PFSK-1 (cell line): ENCODE measurements at regions not wholly inside any gene's neighbourhood (a gene's known extent, or its start where the extent isn't known, plus 50 kb on each side); places are given as distances from the start of the nearest gene placed in this dataset.

ENCODE experiments used
- FOXP2 ChIP-seq: optimal IDR thresholded peaks from 2 replicates; pipeline ENCODE3; 2011; ENCODE audit warnings: borderline replicate concordance, control low read depth, inconsistent platforms; ENCODE audit not compliant: insufficient read depth; ENCODE audit errors: extremely low read length, extremely low read depth
- POLR2AphosphoS5 ChIP-seq: IDR thresholded peaks from 2 replicates; pipeline ENCODE4 v1.6.1; 2012; ENCODE audit warnings: low read depth, mild to moderate bottlenecking, control low read depth, low read length, moderate library complexity
- SIN3A ChIP-seq: IDR thresholded peaks from 2 replicates; pipeline ENCODE4 v1.6.1; 2012; ENCODE audit warnings: mild to moderate bottlenecking, low read length, moderate library complexity, borderline replicate concordance; ENCODE audit not compliant: insufficient read depth
- TAF1 ChIP-seq: IDR thresholded peaks from 2 replicates; pipeline ENCODE4 v1.6.1; 2012; ENCODE audit warnings: low read length, control low read depth, borderline replicate concordance; ENCODE audit not compliant: insufficient read depth
- TF ChIP-seq, protein P1 (sequence below), 2 experiments: IDR thresholded peaks; 2 replicates each; pipeline versions ENCODE4 v1.6.1 to v1.8.0; 2011 to 2012; ENCODE audit warnings: low read depth in 2 of 2, low read length in 2 of 2, control low read depth in 1 of 2, inconsistent platforms in 1 of 2, mild to moderate bottlenecking in 1 of 2, moderate library complexity in 1 of 2; ENCODE audit not compliant: insufficient read depth in 1 of 2

DNA sequence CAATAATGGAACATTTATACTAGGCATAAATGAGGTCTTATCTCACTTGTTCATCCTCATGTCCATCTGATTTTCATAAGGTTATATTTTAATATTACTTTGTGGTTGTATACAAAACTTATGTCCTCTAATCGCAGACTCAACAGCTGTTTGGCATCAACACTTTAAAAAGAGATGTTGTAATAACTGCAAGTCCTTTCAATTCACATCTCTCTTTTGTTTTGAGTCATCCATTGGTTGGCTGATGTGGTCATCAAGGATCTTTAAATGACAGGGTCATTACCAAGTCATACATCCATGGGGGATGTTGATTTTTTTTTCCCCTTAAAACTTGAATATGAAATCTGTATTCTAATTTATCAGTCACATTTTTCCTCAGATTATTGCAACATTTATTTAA is 299.4 kb upstream of the NRSN1 start:
- TF ChIP-seq SIN3A: no peak
- TF ChIP-seq POLR2AphosphoS5: no peak
- no peak for TF ChIP-seq FOXP2
- TF ChIP-seq, protein P1, sequence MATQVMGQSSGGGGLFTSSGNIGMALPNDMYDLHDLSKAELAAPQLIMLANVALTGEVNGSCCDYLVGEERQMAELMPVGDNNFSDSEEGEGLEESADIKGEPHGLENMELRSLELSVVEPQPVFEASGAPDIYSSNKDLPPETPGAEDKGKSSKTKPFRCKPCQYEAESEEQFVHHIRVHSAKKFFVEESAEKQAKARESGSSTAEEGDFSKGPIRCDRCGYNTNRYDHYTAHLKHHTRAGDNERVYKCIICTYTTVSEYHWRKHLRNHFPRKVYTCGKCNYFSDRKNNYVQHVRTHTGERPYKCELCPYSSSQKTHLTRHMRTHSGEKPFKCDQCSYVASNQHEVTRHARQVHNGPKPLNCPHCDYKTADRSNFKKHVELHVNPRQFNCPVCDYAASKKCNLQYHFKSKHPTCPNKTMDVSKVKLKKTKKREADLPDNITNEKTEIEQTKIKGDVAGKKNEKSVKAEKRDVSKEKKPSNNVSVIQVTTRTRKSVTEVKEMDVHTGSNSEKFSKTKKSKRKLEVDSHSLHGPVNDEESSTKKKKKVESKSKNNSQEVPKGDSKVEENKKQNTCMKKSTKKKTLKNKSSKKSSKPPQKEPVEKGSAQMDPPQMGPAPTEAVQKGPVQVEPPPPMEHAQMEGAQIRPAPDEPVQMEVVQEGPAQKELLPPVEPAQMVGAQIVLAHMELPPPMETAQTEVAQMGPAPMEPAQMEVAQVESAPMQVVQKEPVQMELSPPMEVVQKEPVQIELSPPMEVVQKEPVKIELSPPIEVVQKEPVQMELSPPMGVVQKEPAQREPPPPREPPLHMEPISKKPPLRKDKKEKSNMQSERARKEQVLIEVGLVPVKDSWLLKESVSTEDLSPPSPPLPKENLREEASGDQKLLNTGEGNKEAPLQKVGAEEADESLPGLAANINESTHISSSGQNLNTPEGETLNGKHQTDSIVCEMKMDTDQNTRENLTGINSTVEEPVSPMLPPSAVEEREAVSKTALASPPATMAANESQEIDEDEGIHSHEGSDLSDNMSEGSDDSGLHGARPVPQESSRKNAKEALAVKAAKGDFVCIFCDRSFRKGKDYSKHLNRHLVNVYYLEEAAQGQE (IDR thresholded peaks at IDR 0.05; ENCODE audit: insufficient read depth in 1 of 2, low read depth in 2 of 2, low read length in 2 of 2): no peak
- TF ChIP-seq TAF1: no peak

GRCh38 chr6:23828861-23829260 is 297.2 kb upstream of the NRSN1 start:
- TF ChIP-seq TAF1: no peak
- no peak for TF ChIP-seq SIN3A
- TF ChIP-seq, protein P1 (IDR thresholded peaks at IDR 0.05; ENCODE audit: insufficient read depth in 1 of 2, low read depth in 2 of 2, low read length in 2 of 2): no peak

DNA sequence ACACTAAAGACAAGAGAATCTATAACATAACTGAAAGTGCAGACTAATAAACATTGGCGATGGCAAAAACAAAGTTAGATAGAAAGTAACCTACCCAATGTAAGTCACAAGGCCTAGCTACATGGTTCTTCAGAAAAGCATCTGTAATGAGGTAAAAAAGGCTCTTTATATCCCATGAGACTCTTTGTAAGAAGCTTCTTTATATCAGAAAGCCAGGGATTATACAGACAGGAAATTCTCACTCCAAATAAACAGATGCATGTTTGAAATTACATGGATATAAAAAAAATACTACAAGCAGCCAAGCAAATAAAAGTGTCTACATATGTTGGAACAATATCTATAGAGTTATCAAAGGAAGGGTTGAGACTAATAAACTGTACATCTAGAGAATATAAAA is 284.9 kb upstream of the NRSN1 start:
- no peak for TF ChIP-seq SIN3A
- TF ChIP-seq, protein P1 (IDR thresholded peaks at IDR 0.05; ENCODE audit: insufficient read depth in 1 of 2, low read depth in 2 of 2, low read length in 2 of 2): no peak
- TF ChIP-seq POLR2AphosphoS5: no peak
- no peak for TF ChIP-seq TAF1
- TF ChIP-seq FOXP2: no peak

DNA sequence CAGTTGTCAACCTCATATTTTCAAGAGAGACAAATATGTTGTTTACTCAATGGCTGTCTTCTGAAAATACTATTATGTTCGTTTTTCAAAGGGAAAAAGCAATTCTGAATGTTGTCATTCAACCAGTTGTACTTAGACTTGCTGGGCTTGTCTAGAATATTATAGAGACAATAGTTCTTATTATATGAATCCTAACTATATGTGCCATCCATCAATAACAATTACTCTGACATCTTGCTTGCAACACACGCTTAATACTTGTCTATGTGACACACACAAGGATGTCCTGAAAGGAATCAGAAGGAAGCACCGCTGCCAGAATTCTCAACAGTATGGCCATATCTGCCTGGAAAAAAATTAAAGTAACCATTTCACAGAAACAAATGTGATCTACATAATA is 283.3 kb upstream of the NRSN1 start:
- TF ChIP-seq SIN3A: no peak
- no peak for TF ChIP-seq TAF1
- no peak for TF ChIP-seq POLR2AphosphoS5
- no peak for TF ChIP-seq FOXP2
- TF ChIP-seq, protein P1 (IDR thresholded peaks at IDR 0.05; ENCODE audit: insufficient read depth in 1 of 2, low read depth in 2 of 2, low read length in 2 of 2): no peak

DNA sequence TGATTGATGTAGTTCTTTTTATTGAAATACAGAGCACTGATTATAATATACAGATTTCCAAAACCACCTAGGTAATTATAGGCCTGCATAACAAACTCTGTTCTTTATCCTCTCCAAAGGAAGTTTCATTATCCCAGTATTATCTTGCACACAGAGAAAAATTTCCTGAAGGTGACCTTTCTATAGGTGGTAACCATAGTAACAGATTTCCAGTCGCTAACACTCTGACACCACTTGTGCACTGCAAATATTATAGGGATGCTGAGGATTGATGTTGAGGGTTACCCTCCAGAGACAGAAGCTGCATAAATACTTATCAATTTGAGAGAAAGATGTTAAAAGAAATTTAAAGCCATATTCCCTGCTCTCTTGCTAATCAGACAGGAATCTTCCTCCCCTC is 274.5 kb upstream of the NRSN1 start:
- no peak for TF ChIP-seq POLR2AphosphoS5
- TF ChIP-seq TAF1: no peak
- no peak for TF ChIP-seq FOXP2
- TF ChIP-seq, protein P1 (IDR thresholded peaks at IDR 0.05; ENCODE audit: insufficient read depth in 1 of 2, low read depth in 2 of 2, low read length in 2 of 2): no peak
- no peak for TF ChIP-seq SIN3A
